ENCODE measurements at regions not wholly inside any gene's neighbourhood (a gene's known extent, or its start where the extent isn't known, plus 50 kb on each side); places are given as distances from the start of the nearest gene placed in this dataset.

DNA sequence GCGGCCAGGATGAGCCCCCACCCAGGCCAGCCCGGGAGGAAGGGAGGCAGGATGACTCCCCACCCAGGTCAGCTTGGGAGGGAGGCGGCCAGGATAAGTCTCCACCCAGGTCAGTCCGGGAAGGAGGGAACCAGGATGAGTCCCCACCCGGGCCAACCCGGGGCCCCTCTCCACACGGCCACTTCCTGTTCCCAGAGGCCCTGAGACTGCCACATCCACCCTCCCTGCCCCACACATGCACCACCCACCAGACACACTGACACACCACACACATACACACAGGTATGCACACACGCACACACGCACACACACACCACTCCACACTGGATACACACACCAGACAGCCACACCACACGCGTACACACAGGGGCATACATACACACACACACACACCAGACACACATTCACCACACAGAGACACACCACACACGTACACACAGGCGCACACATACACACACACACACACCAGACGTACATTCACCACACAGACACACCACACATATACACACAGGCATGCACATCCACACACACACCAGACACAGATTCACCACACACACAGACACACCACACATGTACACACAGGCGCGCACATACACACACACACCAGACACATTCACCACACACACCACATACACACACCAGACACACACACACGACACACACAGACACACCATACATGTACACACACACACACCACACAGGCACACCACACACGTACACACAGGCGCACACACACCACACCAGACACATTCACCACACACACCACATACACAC is 84.9 kb upstream of the PRR5 start:
- DNase-seq (ENCODE audit: low read depth, low spot score): no peak
- H3K4me3 ChIP-seq (ENCODE audit: low read length): no peak overlapping the region

DNA sequence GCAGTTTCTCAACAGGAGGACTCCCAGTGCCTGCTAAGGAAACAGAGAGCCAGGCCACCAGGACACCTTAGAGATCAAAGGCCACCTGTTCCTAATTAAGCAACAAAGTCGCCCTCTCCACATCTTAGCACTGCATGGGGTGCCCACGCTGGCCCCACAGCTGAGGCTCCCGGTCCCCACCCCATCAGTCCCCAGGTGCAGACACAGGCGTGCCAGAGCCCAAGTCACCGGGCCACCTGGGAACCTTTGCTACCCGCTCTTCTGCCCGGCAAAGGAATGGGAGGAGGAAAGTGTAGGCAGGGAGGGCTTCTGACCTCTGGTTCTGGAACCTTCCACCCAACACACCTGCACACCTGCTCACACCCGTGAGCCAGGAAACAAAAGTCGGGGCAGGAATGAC is 85.5 kb upstream of the PRR5 start:
- no peak overlapping the region for H3K4me3 ChIP-seq (ENCODE audit: low read length)
- DNase-seq (ENCODE audit: low read depth, low spot score): no peak

DNA sequence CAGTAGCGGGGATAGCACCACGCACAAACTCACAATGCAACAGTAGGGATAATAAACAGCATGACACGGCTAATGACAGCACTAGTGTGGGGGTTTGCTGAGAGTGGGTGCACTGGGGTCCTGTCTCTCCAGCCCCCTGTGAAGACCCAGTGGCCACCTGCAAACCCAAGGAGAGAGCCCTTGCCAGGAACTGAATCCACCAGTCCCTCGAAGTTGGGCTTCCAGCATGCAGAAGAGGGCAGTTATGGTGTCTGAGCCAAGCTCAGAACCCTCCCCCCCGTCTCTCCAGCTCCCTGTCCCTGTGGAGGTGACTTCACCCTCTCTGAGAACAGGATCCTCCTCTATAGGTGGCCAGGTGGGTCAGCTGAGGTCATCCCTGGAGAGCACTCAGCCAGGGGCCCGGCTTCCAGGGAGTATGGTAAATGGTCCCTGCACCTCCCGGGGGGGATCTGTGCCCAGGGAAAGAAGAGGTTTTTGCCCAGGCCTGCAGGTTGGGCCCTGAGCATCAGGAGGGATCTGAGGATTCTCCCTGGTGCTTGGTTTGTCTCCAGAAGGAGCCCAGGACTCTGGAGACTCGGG is 86.3 kb upstream of the PRR5 start:
- H3K4me3 ChIP-seq (ENCODE audit: low read length): no peak overlapping the region
- DNase-seq (ENCODE audit: low read depth, low spot score): no peak

DNA sequence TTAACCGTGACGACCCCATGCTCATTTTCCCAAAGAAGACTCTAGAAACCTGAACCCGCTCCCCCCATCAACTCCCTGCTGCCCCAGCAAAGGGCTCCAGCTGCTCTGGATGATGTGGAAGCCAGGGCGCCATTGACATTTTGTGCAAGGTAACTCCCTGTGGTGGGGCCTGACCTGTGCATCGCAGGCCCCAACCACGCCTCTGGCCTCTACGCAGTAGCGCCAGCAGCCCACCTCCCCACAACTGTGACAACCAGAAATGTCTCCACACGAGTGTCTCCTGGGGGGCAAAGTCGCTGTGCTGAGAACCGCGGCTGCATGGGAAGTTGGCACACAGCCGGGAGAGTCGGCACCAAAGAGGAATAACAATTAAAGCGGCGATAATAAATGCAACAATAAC is 86.9 kb upstream of the PRR5 start:
- DNase-seq (ENCODE audit: low read depth, low spot score): no peak
- H3K4me3 ChIP-seq (ENCODE audit: low read length): no peak overlapping the region

DNA sequence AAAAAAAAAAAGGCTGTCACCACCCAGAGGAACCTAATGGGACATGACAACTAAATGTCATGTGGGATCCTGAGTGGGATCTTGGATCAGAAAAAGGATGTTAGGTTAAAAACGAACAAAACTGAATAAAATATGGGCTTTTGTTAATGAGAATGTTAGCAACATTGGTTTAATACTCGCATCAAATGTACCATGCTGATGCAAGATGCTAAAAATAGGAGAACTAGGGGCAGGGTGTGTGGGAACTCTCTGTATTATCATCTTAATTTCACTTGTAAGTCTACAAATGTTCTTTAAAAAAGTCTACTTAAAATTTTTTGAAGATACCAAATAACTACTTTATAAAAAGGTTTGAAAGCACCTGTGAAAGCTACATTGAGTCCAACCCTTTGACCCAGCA is 88.8 kb upstream of the PRR5 start:
- DNase-seq (ENCODE audit: low read depth, low spot score): no peak
- no peak overlapping the region for H3K4me3 ChIP-seq (ENCODE audit: low read length)

DNA sequence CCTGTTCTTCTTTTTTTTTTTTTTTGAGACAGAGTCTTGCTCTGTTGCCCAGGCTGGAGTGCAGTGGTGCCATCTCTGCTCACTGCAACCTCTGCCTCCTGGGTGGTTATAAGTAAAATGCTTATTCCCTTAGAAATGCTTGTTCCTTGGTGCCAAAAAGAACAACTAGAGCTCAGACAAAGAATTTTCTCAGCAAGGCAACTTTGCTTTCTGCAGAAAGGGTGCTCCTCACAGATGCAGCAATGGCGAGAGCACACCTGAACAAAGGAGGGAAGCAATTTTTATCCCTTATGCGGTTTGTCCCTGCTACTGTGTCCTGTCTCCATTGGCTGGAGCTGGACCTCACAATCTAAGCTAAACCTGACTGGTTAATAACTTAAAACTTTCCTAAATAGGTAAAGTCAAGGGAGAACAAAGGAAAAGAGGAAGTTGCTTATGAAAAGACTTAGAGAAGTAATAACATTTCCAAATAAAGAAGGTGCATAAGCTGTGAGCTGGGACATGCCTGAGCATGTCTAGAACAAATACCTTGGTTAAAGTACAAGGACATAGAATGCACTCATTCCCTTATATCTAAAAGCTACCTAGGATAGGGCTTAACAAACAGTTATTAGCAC is 90.0 kb upstream of the PRR5 start:
- no peak overlapping the region for H3K4me3 ChIP-seq (ENCODE audit: low read length)
- no peak for DNase-seq (ENCODE audit: low read depth, low spot score)

DNA sequence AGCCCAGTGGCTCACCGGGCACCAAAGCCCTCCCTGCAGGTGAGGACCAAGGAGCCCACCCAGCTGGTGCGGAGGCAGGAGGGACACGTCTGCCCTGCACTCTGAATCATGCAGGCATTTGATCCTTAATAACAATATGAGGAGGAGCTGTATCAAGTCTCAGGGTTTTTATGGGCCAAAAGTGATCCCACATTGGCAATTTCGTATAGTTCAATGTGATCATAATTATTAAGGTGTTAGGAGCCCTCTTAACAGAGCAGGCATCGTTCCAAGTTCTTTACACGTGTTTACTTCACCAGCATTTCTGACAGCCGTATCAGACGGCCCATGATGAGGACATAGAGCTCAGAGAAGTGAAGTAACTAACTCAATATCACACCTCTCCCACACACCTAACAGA is 91.9 kb upstream of the PRR5 start:
- DNase-seq (ENCODE audit: low read depth, low spot score): no peak
- H3K4me3 ChIP-seq (ENCODE audit: low read length): no peak overlapping the region

DNA sequence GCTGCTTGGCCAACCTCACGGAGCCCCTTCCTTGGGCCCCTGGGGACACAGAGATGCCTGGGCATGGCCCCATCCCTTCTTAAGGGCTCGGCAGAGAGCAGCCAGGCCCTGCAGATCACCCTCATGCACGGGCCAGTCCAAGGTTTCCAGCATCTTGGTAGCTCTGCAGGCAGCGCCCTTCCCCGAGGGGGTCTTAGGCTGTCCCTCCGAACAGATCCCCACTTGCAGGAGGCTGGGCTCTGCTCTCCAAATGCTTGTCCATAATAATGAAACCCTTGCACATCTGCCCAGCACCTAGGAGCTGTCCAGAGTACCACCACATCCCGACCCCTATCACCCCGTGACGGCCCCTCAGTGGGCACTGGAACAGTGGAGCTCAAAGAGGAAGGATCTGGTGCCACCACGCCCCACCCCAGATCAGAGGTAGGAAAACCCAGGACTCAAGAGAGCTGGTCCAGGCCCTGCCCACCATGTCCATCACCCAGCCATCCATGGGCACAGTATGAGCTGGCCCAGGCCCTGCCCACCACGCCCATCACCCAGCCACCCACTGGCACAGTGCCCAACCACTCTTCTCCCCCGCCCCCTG is 92.5 kb upstream of the PRR5 start:
- no peak overlapping the region for H3K4me3 ChIP-seq (ENCODE audit: low read length)
- no peak for DNase-seq (ENCODE audit: low read depth, low spot score)

DNA sequence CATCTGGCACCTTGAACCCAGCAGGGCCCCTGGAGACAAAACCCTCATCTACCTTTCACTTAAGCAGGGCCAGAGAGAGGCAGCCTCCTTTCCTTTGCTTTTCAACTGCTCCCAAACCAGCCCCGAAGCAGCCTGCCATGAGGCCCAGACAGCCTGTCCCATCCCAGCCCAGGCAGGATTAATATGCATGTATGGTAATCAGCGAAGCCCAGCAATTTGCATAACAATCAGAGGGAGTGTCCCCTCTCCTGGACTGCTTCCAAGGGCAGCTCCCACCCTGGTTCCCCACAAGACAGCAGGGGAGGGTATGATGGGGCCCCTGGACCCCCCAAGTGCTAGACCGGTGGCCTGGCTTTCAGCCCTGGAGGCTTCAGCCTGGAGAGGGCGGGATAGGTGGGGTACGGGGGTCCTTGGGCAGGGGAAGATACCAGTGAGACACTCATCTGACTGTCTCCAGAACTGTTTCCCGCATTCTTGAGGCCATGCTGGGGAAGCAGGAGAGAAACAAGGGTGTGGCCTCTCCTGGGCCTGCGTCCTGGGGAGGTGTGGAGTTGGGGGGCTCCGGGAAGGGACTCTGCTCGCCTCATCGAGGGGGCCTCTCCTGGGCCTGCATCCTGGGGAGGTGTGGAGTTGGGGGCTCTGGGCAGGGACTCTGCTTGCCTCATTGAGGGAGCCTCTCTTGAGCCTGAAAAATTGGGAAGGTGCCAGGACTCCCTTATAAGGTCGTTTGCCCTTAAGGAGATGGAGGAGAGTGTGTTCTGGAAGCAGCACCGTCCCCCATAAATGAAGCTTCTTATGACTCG is 93.2 kb upstream of the PRR5 start:
- DNase-seq (ENCODE audit: low read depth, low spot score): no peak
- no peak overlapping the region for H3K4me3 ChIP-seq (ENCODE audit: low read length)

DNA sequence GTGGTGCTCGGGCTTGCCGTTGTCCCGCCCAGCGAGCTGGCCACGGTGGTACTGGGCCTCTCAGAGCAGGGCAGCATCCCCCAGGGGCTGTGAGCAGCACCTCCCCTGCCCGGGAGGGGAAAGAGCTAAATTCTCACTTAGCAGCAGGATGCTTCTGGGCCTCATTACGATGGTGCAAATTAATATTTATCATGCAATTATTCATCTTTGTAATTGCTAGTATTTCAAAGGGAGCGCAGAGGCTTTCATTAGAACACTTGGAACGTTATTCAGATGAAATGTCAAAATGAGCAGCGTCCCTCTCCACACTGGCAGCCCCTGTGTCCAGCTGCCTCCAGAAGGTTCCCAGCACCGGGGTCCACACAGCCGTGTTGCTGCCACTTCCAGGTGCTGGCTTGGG is 95.9 kb upstream of the PRR5 start:
- H3K4me3 ChIP-seq (ENCODE audit: low read length): no peak overlapping the region
- DNase-seq (ENCODE audit: low read depth, low spot score): no peak

DNA sequence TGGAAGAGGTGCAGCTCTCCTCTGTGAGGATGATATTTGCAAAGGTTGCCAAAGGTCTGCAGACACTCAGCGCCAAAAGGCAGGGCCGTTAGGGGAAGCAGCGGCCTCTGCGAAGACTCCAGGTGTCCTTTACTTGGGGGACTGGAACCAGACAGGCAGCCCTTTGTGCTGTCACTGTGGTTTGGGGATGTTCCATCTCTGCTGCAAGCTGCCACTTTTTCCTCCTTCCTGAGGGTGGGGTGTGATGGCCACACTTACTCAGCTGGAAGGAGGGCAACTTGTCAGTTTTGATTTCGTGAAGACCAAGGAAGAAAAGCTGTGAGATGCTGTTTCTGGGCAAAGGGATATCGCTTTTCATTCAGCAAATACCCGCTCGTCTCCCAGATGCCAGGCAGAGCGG is 96.5 kb upstream of the PRR5 start:
- no peak for DNase-seq (ENCODE audit: low read depth, low spot score)
- no peak overlapping the region for H3K4me3 ChIP-seq (ENCODE audit: low read length)

DNA sequence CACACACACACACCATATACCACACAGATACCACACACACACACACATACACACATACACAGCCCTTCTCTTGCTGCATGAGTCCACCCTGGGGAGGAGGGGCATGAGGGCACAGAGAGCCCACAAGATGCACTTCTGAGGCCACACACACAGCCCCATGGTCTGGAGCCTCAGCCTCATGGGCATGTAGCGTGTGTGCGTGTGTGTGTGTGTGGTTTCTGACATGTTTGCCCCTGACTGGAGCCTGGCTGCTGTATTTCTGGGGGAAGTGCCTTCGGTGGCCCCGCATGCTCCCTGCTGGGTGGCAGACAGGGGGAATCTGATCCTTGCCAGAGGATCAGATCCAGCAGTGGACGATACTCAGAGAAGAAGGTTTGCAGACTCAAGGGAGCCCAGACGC is 97.0 kb upstream of the PRR5 start:
- no peak for DNase-seq (ENCODE audit: low read depth, low spot score)
- H3K4me3 ChIP-seq (ENCODE audit: low read length): no peak overlapping the region

DNA sequence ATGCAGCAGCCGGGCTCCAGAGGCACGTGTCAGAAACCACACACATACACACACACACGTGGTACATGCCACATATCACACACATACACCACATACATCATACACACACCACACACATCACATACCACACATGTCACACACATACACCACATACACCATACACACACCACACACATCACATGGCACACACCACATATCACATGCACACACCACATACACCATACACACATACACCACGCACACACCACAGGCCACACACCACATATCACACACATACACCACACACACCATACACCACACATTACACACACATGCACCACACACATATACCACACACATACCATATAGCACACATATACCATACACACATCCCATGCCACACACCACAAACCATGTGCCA is 97.5 kb upstream of the PRR5 start:
- no peak for DNase-seq (ENCODE audit: low read depth, low spot score)
- H3K4me3 ChIP-seq (ENCODE audit: low read length): no peak overlapping the region

DNA sequence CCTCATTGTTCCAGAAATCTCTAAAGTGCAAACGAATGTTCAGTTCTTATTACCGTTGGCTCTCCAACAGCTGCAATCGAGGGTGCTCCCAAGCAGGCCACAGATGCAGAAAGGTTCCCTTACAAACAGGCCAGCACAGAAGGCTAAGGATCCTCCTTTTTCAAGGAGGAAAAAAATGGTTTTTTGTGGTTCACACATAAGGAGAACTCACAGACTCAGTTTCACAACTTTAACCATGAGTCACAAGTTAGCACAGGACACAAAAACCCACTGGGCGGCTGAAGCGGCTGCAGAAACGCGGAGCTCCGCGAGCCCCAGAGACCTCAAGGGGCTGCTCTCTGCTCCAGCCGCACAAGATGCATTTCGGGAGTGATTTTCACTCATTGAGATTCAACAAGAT is 98.2 kb upstream of the PRR5 start:
- DNase-seq (ENCODE audit: low read depth, low spot score): no peak
- H3K4me3 ChIP-seq (ENCODE audit: low read length): no peak overlapping the region

DNA sequence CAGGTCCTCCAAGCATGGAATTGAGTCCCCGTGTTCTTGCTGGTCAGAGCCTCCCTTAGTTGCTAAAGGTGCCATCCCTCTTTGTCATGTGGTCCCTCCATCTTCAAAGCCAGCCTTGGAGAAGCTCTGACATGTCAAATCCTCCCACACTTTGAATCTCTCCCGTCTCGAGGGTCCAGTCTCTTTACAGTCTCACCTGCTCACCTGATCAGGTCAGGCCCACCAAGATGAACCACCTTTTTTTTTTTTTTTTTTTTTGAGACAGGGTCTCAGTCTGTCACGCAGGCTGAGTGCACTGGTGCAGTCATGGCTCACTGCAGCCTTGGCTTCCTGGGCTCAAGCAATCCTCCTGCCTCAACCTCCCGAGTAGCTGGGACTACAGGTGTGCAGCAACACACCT is 100.3 kb upstream of the PRR5 start:
- H3K4me3 ChIP-seq (ENCODE audit: low read length): no peak overlapping the region
- DNase-seq (ENCODE audit: low read depth, low spot score): no peak

DNA sequence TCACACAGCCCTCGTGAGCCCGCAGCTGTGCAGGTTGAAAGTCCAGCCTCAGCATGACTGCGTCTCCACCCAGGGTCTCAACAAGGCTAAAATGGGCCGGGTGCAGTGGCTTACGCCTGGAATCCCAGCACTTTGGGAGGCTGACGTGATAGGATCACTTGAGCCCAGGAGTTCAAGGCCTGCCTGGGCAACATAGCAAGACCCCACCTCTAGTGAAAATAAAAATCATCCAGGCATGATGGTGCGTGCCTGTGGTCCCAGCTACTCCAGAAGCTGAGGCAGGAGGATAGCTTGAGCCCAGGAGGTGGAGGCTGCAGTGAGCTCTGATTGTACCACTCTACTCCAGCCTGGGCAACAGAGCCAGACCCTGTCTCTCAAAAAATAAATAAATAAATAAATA is 100.8 kb upstream of the PRR5 start:
- DNase-seq (ENCODE audit: low read depth, low spot score): no peak
- H3K4me3 ChIP-seq (ENCODE audit: low read length): no peak overlapping the region

DNA sequence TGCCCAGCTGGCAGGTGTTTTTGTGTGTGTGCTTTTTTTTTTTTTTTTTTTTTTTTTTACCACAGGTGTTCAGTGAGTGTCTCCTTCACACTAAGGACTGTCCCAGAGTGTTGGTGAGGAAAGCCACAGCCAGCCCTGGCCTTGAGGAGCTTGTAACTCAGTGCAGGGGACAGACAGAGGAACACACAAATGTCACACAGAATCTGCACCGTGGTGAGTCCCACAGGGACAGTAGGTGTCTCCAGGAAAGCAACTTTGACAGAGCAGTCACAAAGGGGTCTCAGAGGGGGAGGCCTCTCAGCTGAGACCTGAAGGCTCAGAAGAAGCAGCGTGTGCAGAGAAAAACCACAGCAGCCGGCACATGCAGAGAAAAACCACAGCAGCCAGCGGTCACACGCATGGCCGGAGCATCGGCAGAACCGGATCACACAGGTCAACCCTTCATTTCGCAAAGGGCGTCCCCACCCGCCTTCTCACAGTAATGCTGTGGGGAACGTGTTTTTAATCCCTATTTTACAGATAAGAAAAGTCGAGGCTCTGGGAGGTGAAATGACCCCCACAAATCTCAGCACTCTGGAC is 101.7 kb upstream of the PRR5 start:
- H3K4me3 ChIP-seq (ENCODE audit: low read length): no peak overlapping the region
- DNase-seq (ENCODE audit: low read depth, low spot score): no peak

DNA sequence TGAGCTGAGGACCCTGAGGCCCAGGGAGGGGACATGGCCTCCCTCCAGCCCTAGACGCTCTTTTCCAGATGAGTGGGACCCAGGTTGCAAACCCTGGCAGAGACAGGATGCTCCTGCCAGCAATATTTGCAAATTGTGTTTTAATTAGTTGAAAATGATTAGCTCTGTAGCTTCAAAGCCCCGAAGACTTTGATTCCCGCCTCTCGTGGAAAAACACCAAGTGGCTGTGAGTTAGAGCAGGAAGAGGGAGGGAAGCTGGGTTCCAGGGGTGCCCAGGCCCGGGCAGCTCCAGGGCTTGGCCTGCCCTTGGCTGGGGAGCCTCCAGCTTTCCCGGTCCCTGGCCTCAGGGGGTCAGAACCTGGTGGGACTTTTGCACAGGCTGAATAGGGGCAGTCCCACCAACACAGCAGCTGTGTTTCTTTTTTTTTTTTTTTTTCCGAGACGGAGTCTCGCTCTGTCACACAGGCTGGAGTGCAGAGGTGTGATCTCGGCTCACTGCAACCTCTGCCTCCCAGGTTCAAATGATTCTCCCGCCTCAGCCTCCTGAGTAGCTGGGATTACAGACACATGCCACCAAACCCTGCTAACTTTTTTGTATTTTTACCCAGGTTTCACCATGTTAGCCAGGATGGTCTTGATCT is 101.6 kb upstream of the RTL6 start:
- H3K4me3 ChIP-seq (ENCODE audit: low read length): no peak overlapping the region
- no peak for DNase-seq (ENCODE audit: low read depth, low spot score)

DNA sequence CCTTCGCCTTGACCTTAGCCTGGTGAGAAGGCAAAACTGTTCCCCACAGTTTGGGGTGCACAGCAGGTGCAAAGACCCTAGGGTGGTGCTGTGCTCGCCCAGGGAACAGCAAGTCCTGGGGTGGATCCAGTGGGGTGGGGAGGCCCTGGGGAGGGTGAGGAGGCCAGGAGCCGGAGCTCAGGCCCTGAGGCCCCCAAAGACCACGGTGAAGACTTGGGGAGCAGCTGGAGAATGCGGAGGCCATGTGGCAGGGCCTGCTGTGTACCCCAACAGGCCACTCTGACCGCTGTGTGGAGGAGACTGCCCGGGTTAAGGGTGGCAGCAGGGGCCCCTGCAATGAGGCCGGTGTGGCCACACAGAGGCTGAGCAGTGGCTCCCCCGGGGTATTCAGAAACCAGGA is 101.1 kb upstream of the RTL6 start:
- DNase-seq (ENCODE audit: low read depth, low spot score): no peak

More for the DNA sequence above, 101.1 kb upstream of the RTL6 start:
- no peak overlapping the region for H3K4me3 ChIP-seq (ENCODE audit: low read length)
